OCI-M1 (cell line): ENCODE measurements at regions not wholly inside any gene's neighbourhood (a gene's known extent, or its start where the extent isn't known, plus 50 kb on each side); places are given as distances from the start of the nearest gene placed in this dataset.

ENCODE experiments used
- DNase-seq: peaks from one replicate; lab custom pipeline; 2025; lab: John Stamatoyannopoulos, UW

- DNase-seq: no peak
These were observed 108.9 kb downstream of the RBFOX3 start for GRCh38 chr17:79501910-79502309.

- DNase-seq: no peak
These were observed 109.9 kb downstream of the RBFOX3 start for GRCh38 chr17:79500745-79501618.

- DNase-seq: no peak
These were observed 112.0 kb downstream of the RBFOX3 start for GRCh38 chr17:79498854-79499253.

GRCh38 chr17:79497777-79498348, 113.0 kb downstream of the RBFOX3 start:
- DNase-seq: no peak

- no peak for DNase-seq
These were observed 114.3 kb downstream of the RBFOX3 start for GRCh38 chr17:79496422-79497005.

- DNase-seq: no peak
These were observed 115.2 kb downstream of the RBFOX3 start for GRCh38 chr17:79495665-79496064.

- DNase-seq: no peak
These were observed 119.8 kb downstream of the RBFOX3 start for GRCh38 chr17:79491006-79491405.

- DNase-seq: no peak
These were observed 120.3 kb downstream of the RBFOX3 start for GRCh38 chr17:79490530-79490929.

- DNase-seq: no peak
These were observed 123.7 kb downstream of the RBFOX3 start for GRCh38 chr17:79487149-79487548.

- DNase-seq: no peak
These were observed 124.9 kb downstream of the RBFOX3 start for GRCh38 chr17:79485991-79486390.

- no peak for DNase-seq
These were observed 125.3 kb downstream of the RBFOX3 start for GRCh38 chr17:79485419-79485985.

GRCh38 chr17:79484600-79485418, 126.0 kb downstream of the RBFOX3 start:
- DNase-seq: no peak

- no peak for DNase-seq
These were observed 127.0 kb downstream of the RBFOX3 start for GRCh38 chr17:79483842-79484241.

- no peak for DNase-seq
These were observed 127.9 kb downstream of the RBFOX3 start for GRCh38 chr17:79482727-79483521.

- no peak for DNase-seq
These were observed 131.0 kb downstream of the RBFOX3 start for GRCh38 chr17:79479876-79480275.

- DNase-seq: no peak
These were observed 132.0 kb downstream of the RBFOX3 start for GRCh38 chr17:79478841-79479240.

- no peak for DNase-seq
These were observed 132.8 kb downstream of the RBFOX3 start for GRCh38 chr17:79478051-79478461.

- no peak for DNase-seq
These were observed 134.7 kb downstream of the RBFOX3 start for GRCh38 chr17:79476074-79476652.

- DNase-seq: no peak
These were observed 136.9 kb downstream of the RBFOX3 start for GRCh38 chr17:79473876-79474440.

GRCh38 chr17:79473111-79473875, 137.6 kb downstream of the RBFOX3 start:
- peak; percentile 19 for DNase-seq
